NCI-H1105 (cell line): ENCODE measurements at regions not wholly inside any gene's neighbourhood (a gene's known extent, or its start where the extent isn't known, plus 50 kb on each side); places are given as distances from the start of the nearest gene placed in this dataset.

ENCODE experiments used
- DNase-seq: peaks from one replicate; lab custom pipeline; 2025; lab: John Stamatoyannopoulos, UW

DNA sequence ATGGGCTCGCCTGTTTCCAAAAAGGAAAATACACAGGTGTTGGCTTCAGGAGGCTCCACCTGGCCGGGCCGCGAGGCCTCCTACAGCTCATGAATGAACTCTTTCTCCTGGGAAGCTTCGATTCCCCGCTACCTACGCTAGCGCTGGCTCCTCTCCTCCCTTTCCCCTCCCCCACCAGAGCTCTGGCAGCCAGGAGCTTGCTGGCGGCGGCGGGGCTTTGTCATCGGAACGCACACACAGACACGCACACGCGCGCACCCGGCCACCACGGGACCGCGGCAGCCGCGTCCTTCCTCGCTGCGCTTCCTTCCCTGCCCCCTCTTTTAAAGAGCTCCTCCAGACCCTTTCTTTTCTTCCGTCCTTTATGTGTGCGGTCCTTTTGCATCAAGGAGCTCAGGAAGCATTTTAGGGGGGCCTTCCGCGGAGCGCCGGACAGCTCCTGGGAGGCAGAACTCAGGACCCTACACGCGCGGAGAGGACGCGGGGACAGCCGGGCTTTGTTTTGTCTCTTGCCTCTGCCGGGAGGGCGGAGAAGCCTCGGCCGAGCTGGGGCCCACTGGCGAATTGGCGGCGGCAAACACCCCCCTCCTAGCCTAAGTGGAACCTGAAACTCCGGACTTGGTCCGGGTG lies 70.2 kb upstream of the BCOR start:
- DNase-seq, result peak; percentile 19

DNA sequence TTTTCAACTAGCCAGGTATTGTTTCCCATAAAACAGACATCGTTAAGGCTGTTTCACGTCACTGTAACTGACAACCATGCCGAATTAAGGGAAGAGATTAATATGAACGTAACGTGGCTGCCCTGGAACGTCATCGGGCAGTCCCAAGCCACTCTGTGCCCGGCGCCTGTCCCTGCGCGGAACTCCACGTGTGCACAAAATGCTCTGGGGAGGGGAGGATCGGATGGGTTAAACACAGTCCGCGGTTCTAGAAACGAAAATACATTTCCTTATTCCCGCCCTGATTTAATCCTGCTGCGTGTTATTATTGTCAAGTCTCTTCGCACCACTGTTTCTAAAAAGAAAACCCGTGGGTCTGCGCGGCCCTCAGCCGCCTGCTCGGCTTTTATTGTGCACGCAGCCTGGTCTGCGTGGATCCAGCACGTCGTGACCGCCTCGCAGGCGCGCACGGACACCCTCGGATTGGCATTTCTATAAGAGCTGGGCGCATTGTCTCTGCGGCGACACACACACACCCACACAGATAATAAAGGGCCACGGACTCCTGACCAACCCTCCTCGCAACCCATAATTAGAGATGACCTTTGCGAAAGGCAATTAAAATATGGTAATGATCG lies 69.6 kb upstream of the BCOR start:
- DNase-seq, result no peak

DNA sequence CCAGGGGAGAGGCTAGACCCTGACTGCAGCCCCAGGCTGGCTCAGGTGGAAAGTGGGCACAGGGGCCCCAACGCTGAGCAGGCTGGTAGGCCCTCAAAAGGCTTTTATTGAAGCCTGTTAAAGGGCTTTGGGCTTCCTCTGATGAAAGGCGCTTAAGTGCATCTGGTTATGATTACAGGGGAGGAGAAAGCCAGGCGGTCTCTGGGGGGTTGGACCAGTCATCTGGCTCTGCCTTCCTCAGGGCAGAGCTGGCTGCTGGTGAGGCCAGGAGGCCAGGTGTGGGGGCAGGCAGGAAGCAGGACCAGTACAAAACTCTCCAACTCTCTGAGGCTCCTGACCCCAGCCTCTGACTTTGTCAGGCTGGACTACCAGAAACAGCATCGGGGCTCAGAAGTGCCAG lies 68.8 kb upstream of the BCOR start:
- peak; percentile 3 for DNase-seq

DNA sequence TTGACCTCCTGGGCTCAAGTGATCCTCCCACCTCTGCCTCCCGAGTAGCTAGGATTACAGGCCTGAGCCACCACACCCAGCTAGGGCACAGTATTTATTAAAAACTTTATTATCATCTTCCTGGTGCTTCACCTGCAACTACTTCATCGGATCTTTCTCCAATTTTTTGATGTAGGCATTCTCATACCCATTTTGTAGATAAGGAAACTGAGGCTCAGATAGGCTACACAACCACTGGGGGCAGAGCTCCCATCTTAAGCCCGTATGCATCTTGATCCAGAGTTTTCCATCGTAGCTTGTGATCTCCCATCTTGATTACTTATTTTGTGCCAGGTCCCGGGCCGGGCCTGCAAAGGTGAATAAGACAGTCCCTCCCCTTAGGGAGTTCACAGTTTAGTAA lies 68.1 kb upstream of the BCOR start:
- no peak for DNase-seq

DNA sequence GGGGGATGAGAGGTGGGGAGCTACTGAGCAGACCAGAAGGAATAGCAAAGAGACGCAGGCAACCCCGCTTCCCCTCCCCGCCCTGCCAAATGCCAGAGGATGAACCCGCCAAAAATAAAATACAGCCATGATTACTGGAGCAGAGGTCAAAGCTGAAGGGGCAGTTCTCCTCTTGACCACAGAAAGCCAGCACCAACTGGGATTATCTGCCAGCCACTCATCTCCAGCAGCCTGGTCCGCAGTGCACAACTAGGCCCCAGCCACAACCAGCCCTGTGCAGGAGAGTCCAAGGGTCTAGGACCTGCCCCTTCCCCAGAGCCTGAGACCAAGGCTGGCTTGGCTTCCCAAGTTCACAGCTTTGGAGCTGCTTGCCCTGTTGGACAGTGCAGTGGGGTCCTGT lies 67.4 kb upstream of the BCOR start:
- no peak for DNase-seq

DNA sequence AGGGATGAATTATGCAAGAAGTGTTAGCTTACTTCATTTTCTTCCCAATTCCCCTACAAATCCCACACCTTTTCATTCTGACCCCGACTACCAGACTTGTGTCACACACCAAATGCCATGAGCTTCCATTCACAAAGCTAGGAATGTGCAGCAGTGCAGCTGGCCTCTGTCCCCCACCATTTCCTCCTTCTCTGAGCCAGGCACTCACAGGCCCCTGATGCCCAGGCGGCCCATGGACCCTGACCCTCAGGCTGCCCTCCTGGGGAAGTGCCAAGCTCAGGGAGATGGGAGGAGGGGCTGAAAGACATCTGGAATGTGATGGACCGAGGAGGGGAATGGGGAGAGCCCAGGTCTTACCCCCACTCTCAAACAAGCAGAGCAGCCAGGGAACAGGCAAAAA lies 67.0 kb upstream of the BCOR start:
- no peak for DNase-seq

DNA sequence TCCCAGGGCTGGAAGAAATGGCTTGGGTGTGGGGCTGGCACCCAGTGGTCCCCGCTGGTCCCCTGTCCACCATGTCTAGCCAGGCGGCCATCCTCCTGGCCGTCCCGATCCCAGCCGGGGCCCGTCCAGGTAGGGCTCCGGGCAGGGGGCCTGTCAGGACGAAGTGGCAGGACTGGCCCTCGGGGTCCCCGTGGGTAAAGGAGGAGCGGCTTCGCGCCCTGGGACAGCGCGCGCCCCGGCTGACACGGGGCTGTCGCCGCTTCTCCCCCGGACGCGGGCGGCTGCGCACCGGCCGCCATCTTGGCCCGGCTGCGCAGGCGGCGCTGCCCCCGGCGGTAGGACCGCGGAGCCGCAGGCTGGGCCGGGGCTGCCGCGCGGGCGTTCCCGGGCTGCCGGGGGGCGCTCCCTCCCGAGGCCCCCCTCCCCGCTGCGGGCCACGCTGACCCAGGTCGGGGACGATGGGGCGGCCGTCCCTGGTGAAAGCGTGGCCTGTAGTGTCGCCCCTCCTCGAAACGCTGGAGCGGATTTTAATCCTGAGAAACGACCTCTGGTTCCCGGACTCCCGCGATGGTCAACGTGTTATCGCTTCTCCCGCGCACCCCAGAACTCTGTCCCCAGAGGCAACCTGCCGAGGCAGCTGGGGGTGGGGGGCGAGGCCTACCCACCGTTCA lies 60.4 kb upstream of the BCOR start:
- DNase-seq, result peak; percentile 11

DNA sequence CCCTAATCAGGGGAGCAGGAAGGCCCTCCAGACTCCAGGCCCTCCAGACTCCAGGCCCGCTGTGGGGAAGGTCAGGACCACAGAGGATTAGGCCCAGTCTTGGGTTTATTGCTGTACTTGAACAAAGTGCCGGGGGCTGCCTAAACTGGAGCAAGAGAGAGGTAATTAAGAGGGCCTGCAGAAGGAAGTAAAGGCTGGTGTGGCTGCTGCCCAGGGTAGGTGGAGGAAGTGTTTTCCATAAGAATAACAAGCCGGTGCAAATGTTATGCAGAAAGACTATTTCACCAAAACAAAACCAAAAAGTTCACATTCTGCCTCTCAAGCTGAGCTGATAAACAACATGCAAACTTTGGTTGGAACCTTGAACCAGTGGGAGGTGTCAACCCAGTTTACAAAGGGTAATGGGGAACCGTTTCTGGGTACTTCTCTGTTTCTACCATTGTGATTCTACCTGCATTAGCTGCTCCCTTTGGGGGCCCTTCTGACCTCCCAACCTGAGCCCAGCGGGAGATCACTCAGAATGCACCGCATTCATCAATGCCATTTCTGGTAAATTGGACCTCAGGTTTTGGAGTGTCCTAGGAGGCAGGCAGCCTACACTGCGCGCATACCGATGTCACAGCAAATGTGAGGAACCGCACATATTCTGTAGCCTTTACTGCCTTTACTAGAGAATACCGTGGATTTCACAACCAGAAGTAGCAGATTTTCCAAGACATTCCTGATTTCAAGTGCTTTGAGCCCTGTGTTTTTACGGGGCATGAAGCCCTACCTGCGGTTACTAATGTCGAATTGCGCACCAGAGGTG lies 59.7 kb upstream of the BCOR start:
- no peak for DNase-seq

DNA sequence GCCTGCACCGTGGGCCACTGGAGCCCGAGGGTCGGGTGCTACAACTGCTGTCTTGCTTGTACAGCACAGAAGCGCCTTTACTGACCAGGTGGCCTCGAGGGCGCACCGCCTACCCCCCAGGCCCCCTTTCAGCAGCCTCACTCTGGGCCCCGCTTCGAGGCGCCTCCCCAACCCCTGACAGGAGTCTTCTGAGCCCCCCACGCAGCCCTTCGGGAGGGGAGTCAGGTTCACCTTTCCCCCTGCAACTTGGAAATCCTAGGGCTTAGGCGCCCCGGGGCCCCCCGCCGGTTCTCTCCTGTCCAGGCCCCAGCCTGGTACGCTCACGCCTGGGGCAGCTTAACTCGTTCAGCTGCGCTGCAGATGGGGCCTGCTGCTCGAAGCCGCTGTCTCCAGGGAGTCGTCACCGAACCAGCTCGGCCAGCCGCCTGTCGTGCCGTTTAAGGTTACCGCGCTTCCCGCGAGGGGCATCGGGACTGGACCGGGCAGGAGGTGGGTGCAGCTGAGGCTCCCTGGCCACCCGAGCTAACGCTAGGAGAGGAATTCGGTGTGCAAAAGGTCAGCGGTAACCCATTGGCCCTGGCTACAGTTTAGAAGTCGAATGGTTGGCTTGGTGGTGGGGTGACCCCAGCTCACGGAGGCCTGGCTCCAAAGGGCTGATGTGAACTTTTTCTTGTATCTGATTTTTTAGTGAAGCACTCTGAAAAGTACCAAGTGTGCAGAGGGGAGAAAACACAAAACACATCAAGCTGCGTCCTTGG lies 58.9 kb upstream of the BCOR start:
- no peak for DNase-seq

DNA sequence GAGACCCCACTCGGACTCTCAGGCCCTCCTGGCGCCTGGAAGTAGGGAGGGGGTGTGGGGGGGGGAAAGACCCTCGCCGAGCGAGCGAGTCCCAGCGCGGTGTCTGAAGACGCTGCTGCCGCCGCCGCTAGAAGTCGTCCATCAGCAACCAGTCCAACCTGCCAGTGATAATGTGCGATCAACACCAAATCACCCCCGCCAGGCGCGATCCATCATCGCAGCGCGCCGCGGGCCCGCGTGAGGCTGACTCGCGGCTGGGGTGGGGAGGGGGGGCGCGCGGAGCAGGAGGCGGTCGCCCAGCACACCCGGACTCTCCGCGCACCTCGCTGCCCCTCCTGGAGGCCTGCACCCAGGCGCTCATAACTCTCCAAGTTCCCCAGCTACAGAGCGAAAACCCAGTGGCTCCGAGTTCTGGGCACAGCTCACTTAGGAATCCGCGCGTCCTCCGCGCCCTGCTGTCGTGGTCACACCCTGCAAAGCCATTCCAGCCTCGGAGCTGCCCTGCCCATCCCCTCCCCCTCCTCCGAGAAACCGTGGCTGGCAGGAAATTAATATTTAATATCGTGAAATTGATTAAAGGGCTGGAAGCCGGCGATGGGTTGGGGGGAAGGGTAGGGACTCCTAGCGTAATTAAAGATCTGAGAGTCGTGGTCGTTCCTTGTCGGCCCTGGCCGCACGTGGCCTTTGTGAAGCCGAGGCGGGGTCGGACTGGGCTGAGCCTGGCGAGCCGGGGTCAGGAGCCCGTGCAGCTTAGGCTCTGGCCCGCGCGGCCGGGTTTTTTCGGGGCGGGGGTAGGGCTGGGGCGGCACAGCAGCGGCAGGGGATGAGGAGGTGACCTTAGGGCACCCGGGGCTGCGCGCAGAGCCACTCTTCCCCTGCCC lies 58.1 kb upstream of the BCOR start:
- no peak for DNase-seq

DNA sequence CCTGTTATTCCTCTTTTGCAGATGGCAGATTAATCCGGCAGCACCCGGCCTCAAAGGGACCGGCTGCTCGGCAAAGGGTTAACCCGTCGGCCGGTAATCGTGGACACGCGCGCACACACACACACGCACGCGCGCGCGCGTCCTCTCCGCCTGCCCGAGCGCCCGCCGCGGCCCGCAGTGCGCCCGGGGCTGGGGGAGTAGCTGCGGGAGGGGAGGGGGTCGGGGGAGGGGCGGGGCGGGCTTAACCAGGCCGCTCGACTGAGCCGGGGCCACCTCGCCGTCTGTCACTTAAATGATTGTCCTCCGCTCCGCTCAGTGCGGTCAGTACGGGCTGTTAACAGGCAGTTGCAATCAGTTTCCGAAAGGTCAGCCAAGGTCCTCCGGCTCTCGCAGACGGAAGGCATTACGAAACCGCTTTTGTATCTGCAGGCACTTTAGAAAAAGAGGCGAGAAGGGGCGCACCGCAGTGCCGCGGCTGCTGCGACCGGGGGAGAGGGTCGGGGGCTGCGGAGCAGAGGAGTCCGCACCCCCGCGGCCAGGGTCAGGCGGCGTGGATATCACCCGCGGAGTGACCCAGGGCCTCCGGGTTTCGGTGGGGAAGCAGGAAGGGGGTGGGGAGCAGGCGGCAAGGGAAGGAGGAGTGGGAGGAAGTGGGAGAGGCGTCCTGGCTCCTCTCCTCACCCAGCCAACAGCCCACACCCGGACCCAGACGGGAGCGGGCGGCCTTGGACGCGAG lies 57.3 kb upstream of the BCOR start:
- DNase-seq, result no peak

DNA sequence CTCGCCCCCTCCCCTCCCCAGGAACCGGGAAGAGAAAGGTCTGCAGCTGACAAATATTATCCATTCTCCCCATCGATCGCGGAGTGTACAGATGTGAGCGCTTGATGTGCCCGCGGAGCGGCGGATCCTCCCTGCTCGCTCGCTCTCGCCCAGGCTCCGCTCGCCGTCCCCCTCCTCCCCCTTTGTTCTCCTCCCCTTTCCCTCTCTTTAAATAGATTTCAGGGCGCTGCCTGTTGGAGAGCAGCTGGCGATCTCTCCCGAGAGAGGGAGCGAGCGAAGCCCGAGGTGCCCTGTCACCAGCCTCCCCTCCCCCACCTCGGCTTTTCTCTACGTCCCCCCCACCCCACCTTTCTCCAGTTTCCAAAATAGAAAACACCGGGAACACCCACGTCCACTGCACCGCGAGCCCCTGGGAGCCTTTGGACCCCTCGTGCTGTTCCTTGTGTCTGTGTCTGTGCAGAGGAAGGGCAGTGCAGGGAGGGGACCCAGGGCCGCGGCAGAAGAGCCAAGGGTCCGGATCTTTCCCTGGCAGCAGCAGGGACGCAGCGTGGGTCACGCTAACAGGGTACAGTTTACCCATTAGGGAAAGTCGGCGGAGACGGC lies 56.6 kb upstream of the BCOR start:
- peak; percentile 81 for DNase-seq

DNA sequence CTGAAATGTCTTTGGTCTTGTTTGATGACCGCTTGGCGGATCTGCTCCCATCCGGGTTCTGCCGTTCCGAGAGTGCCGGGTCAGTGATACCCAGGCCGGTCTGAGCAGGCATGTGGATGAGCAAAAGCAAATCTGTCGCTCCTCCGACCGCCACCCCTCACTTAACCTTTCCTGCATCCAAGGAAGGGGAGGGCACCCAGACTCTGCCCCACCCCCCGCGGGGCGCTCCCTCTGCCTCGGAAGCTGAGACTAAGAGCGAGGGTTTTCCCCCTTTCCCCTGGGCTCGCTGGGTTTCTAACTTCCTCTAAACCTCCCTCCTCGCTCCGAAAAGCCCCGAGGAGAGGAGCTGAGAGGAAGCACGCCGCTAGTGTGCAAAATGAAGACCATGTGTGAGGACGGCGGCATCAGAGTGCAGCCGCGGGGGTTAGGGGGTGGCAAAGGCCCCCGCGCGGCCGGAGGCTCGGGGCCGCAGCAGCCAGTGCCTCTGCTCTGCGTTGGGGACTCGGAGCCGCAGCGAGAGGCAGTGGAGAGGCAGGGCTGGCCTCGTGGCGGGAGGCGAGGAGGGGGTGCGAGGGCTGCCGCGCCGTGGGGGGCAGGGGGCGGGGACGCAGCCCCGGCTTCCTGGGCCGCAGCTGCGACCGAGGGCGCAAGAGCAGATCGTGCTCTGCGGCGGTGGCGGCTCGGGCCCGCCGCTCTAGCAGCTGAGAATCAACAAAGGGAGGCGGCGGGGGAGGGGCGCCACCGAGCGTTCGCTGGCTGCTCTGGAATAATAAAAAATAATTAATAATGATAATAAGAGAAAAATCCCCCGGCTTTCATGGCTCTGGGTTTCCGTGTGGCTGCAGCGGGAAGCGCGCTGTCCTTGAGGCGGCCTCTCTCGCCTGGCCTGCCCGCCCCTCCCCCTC lies 55.8 kb upstream of the BCOR start:
- peak; percentile 48 for DNase-seq

DNA sequence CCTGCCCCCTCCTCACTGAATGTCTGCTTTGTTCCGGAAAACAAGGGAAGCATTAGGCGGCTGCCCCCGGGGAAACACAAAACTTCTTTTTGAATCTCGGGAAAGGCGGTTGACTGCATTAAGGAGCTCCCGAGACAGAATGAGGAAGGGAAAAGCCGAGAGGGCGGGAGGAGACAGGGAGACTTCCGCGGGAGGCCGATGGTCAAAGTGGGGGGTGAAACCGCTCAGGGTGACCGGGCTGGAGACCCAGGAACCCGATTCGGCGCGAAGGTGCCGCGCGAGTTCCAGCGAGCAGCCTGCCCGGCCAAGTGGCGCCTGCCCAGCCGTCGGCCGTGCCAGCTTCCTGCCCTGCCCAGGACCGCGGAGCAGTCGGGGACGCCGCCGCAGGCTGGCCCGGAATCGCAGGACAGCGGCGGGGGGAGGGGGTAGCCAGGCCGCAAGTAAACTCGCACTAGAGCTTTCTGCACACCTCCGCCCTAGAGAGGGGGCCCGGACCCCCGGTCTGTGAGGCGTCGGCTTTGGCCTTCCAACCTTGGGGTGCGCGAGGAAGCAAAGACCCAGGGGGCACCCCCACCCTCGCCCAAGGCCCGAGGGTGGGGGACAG lies 55.1 kb upstream of the BCOR start:
- DNase-seq, result no peak

DNA sequence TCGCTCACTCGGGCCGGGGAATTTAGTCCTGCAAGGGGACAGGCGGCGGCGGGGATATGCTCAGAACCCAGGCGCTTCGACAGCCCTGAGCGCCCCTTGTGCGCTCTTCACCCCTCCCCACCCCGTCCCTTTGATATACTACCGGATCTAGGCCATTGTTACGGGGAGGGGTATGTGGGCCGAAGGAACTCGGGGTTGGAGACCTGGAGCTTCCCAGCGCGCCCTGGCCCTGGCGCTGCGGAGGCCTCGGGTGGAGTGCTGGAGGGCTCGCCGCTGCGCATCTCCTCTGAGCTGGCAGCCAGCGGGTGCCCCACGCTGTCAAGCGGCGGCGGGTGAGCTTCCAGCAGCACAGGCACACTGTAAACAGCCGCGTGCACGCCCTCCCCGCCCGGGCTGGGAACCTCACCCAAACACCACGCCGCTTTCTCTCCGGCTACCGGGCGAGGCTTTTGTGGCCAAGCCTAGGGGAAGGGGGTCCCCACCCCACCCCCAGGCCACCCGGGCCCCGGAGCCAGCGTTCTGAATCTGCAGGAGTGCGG lies 54.5 kb upstream of the BCOR start:
- DNase-seq, result peak; percentile 29

DNA sequence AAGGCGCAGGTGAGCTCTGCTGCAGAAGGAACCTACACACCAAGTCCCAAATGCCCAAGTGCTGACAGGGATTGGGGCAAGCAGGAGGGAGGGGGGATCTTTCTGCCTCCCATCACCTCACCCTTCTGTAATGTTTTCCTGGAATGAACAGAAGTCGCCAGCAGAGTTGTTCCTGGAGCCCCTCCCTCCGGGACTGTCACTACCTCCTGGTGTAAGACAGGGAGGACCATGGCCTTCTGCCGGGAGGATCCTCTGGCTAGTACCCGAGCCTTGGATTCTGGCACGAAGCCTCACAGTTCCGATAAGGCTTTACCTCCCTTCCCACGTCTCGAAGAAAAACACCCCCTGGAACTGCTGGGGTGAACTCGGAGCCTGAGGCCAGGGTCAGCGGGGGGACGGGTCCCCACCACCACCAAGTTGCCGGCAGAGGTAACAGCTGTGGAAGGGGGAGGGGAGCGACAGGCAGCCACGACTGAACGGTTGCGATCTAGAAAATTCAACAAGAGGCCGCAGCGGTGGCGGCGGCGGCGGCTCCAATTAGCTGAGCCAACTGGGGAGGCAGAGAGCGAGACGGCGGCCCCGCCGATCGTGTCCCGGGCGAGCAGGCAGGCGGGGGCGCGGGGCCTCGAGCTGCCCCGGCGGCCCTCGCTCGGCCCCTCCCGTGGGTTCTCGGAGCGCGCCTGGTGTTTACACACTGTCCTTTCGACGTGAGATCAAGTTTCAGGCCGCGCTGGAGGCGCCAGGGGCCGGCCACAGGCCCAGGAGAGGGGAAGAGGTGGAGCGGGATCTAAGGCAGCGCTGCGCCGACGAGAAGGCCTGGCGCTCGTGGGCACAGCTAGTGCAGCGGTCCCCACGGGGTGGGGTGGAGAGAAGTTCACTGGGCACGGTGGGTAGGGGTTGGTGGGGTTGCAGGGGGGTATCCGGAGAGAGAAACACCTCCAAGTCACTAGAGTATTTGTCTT lies 53.7 kb upstream of the BCOR start:
- peak; percentile 28 for DNase-seq

DNA sequence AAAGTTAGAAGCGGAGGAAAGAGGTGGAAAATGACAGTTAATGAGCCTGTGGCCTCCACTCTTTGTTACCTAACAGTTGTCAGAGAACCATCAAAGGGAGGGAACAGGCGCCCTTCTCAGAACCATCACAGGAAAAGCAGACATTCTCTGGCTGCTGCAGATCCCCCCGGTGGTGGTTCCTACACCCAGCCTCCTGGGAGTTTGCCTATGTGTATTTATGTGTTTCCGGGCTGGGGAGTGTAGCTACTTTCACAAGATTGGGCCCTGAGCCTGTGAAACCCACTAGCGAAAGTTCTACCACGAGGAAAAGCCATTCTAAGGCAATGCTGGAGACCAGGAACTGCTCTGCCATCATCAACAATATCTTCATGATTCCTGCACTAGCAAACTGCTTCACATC lies 52.7 kb upstream of the BCOR start:
- DNase-seq, result no peak
